ENCODE measurements at regions not wholly inside any gene's neighbourhood (a gene's known extent, or its start where the extent isn't known, plus 50 kb on each side); places are given as distances from the start of the nearest gene placed in this dataset.
"Not testable (repeated sequence)": the region's sequence is repeated elsewhere in the genome, so short reads cannot be mapped to it uniquely, and the experiment has no call there.

- no CpG with 5 or more reads among the region's 11 CpGs for WGBS (ENCODE audit: extremely low coverage, insufficient coverage, low lambda C conversion rate)
- no peak for DNase-seq
These were observed 344.5 kb upstream of the SFSWAP start for GRCh38 chr12:131366261-131366871.

GRCh38 chr12:131367067-131367982, 343.6 kb upstream of the SFSWAP start:
- H3K4ac ChIP-seq (ENCODE audit: low read depth, low read length); H3K79me2 ChIP-seq (ENCODE audit: control insufficient read depth, insufficient read depth, low read length); H2AK5ac ChIP-seq (ENCODE audit: low read length); H3K27ac ChIP-seq (ENCODE audit: low read depth, low read length); H2BK5ac ChIP-seq (ENCODE audit: low read length); H3K79me1 ChIP-seq (ENCODE audit: low read length); H3K4me2 ChIP-seq (ENCODE audit: low read length); H3K27me3 ChIP-seq (ENCODE audit: insufficient read depth, low read length, poor library complexity); H3K9ac ChIP-seq (ENCODE audit: low read length); H4K8ac ChIP-seq (ENCODE audit: low read depth, low read length); H3K23ac ChIP-seq (ENCODE audit: low read length); H3K36me3 ChIP-seq (ENCODE audit: control insufficient read depth, insufficient read depth, low read length); H4K5ac ChIP-seq (ENCODE audit: low read length); H3K4me3 ChIP-seq (ENCODE audit: low read length); DNase-seq; H3K56ac ChIP-seq (ENCODE audit: low read length); H3K4me1 ChIP-seq (ENCODE audit: control insufficient read depth, low read depth, low read length); H2BK120ac ChIP-seq (ENCODE audit: low read depth, low read length); H3K18ac ChIP-seq (ENCODE audit: low read length); H2BK15ac ChIP-seq (replicated peaks; ENCODE audit: low read depth): not testable (repeated sequence)
- no CpG with 5 or more reads among the region's 27 CpGs for WGBS (ENCODE audit: extremely low coverage, insufficient coverage, low lambda C conversion rate)

More at GRCh38 chr12:131366261-131366871, 344.5 kb upstream of the SFSWAP start:
- Histone ChIP-seq H3K4me3 (ENCODE audit: low read length) (no peak overlapping the region), H2AK5ac (ENCODE audit: low read length) (no peak overlapping the region), H3K27ac (ENCODE audit: low read depth, low read length) (no peak overlapping the region), H3K4me1 (ENCODE audit: control insufficient read depth, low read depth, low read length) (no peaks in the 10 kb centered on the region), H3K4me2 (ENCODE audit: low read length) (no peak overlapping the region), H3K27me3 (ENCODE audit: insufficient read depth, low read length, poor library complexity) (no peaks in the 10 kb centered on the region), H2BK15ac (replicated peaks; ENCODE audit: low read depth) (no peak overlapping the region), H3K79me1 (ENCODE audit: low read length) (no peaks in the 10 kb centered on the region), H3K56ac (ENCODE audit: low read length) (no peak overlapping the region), H3K18ac (ENCODE audit: low read length) (no peak overlapping the region), H4K5ac (ENCODE audit: low read length) (no peak overlapping the region), H3K36me3 (ENCODE audit: control insufficient read depth, insufficient read depth, low read length) (no peaks in the 10 kb centered on the region), H3K9ac (ENCODE audit: low read length) (no peak overlapping the region), H3K79me2 (ENCODE audit: control insufficient read depth, insufficient read depth, low read length) (no peaks in the 10 kb centered on the region), H2BK5ac (ENCODE audit: low read length) (no peak overlapping the region), H3K23ac (ENCODE audit: low read length) (no peak overlapping the region), H3K4ac (ENCODE audit: low read depth, low read length) (no peak overlapping the region), H4K8ac (ENCODE audit: low read depth, low read length) (no peak overlapping the region), H2BK120ac (ENCODE audit: low read depth, low read length) (no peak overlapping the region)

- no peaks in the 10 kb centered on the region for H3K27me3 ChIP-seq (ENCODE audit: insufficient read depth, low read length, poor library complexity)
- no peak overlapping the region for H3K23ac ChIP-seq (ENCODE audit: low read length)
- WGBS (ENCODE audit: extremely low coverage, insufficient coverage, low lambda C conversion rate), result no CpG with 5 or more reads among the region's 12 CpGs
- H3K4me3 ChIP-seq (ENCODE audit: low read length), result no peak overlapping the region
- no peak overlapping the region for H2BK120ac ChIP-seq (ENCODE audit: low read depth, low read length)
- no peak overlapping the region for H4K5ac ChIP-seq (ENCODE audit: low read length)
- no peaks in the 10 kb centered on the region for H3K4me1 ChIP-seq (ENCODE audit: control insufficient read depth, low read depth, low read length)
- H3K27ac ChIP-seq (ENCODE audit: low read depth, low read length), result no peak overlapping the region
- H3K36me3 ChIP-seq (ENCODE audit: control insufficient read depth, insufficient read depth, low read length), result no peaks in the 10 kb centered on the region
- no peak overlapping the region for H2AK5ac ChIP-seq (ENCODE audit: low read length)
- no peaks in the 10 kb centered on the region for H3K79me2 ChIP-seq (ENCODE audit: control insufficient read depth, insufficient read depth, low read length)
- no peak overlapping the region for H3K9ac ChIP-seq (ENCODE audit: low read length)
- DNase-seq, result no peak
- H4K8ac ChIP-seq (ENCODE audit: low read depth, low read length), result no peak overlapping the region
- no peak overlapping the region for H3K4ac ChIP-seq (ENCODE audit: low read depth, low read length)
- no peak overlapping the region for H3K56ac ChIP-seq (ENCODE audit: low read length)
- H3K18ac ChIP-seq (ENCODE audit: low read length), result no peak overlapping the region
- H3K79me1 ChIP-seq (ENCODE audit: low read length), result no peaks in the 10 kb centered on the region
- no peak overlapping the region for H3K4me2 ChIP-seq (ENCODE audit: low read length)
- H2BK15ac ChIP-seq (replicated peaks; ENCODE audit: low read depth), result no peak overlapping the region
- no peak overlapping the region for H2BK5ac ChIP-seq (ENCODE audit: low read length)
These were observed 342.8 kb upstream of the SFSWAP start for GRCh38 chr12:131367983-131368667.

GRCh38 chr12:131368668-131369071, 342.2 kb upstream of the SFSWAP start:
- H2BK15ac ChIP-seq (replicated peaks; ENCODE audit: low read depth), result no peak overlapping the region
- no peaks in the 10 kb centered on the region for H3K4me1 ChIP-seq (ENCODE audit: control insufficient read depth, low read depth, low read length)

GRCh38 chr12:131369094-131369845, 341.6 kb upstream of the SFSWAP start:
- WGBS (ENCODE audit: extremely low coverage, insufficient coverage, low lambda C conversion rate), result no CpG with 5 or more reads among the region's 18 CpGs
- H3K56ac ChIP-seq (ENCODE audit: low read length), result no peak overlapping the region
- no peak overlapping the region for H3K23ac ChIP-seq (ENCODE audit: low read length)
- H3K4me3 ChIP-seq (ENCODE audit: low read length), result no peak overlapping the region
- no peaks in the 10 kb centered on the region for H3K79me1 ChIP-seq (ENCODE audit: low read length)
- H3K4ac ChIP-seq (ENCODE audit: low read depth, low read length), result no peak overlapping the region
- no peak for DNase-seq
- no peak overlapping the region for H2BK5ac ChIP-seq (ENCODE audit: low read length)
- H3K4me1 ChIP-seq (ENCODE audit: control insufficient read depth, low read depth, low read length), result no peaks in the 10 kb centered on the region
- H3K79me2 ChIP-seq (ENCODE audit: control insufficient read depth, insufficient read depth, low read length), result no peaks in the 10 kb centered on the region
- no peak overlapping the region for H2BK15ac ChIP-seq (replicated peaks; ENCODE audit: low read depth)
- H2BK120ac ChIP-seq (ENCODE audit: low read depth, low read length), result no peak overlapping the region
- no peaks in the 10 kb centered on the region for H3K36me3 ChIP-seq (ENCODE audit: control insufficient read depth, insufficient read depth, low read length)
- H3K9ac ChIP-seq (ENCODE audit: low read length), result no peak overlapping the region
- no peak overlapping the region for H2AK5ac ChIP-seq (ENCODE audit: low read length)
- H4K8ac ChIP-seq (ENCODE audit: low read depth, low read length), result no peak overlapping the region
- no peak overlapping the region for H3K18ac ChIP-seq (ENCODE audit: low read length)
- H3K27me3 ChIP-seq (ENCODE audit: insufficient read depth, low read length, poor library complexity), result no peaks in the 10 kb centered on the region
- no peak overlapping the region for H4K5ac ChIP-seq (ENCODE audit: low read length)
- H3K4me2 ChIP-seq (ENCODE audit: low read length), result no peak overlapping the region
- no peak overlapping the region for H3K27ac ChIP-seq (ENCODE audit: low read depth, low read length)

More at GRCh38 chr12:131368668-131369071, 342.2 kb upstream of the SFSWAP start:
- Histone ChIP-seq H2BK120ac (ENCODE audit: low read depth, low read length) (no peak overlapping the region), H2AK5ac (ENCODE audit: low read length) (no peak overlapping the region), H3K27me3 (ENCODE audit: insufficient read depth, low read length, poor library complexity) (no peaks in the 10 kb centered on the region), H3K56ac (ENCODE audit: low read length) (no peak overlapping the region), H2BK5ac (ENCODE audit: low read length) (no peak overlapping the region), H3K79me1 (ENCODE audit: low read length) (no peaks in the 10 kb centered on the region), H3K9ac (ENCODE audit: low read length) (no peak overlapping the region), H3K36me3 (ENCODE audit: control insufficient read depth, insufficient read depth, low read length) (no peaks in the 10 kb centered on the region), H3K18ac (ENCODE audit: low read length) (no peak overlapping the region), H3K4me3 (ENCODE audit: low read length) (no peak overlapping the region), H4K8ac (ENCODE audit: low read depth, low read length) (no peak overlapping the region), H4K5ac (ENCODE audit: low read length) (no peak overlapping the region), H3K27ac (ENCODE audit: low read depth, low read length) (no peak overlapping the region), H3K4me2 (ENCODE audit: low read length) (no peak overlapping the region), H3K79me2 (ENCODE audit: control insufficient read depth, insufficient read depth, low read length) (no peaks in the 10 kb centered on the region), H3K4ac (ENCODE audit: low read depth, low read length) (no peak overlapping the region), H3K23ac (ENCODE audit: low read length) (no peak overlapping the region)
- no peak for DNase-seq
- no CpG with 5 or more reads among the region's 5 CpGs for WGBS (ENCODE audit: extremely low coverage, insufficient coverage, low lambda C conversion rate)

Data from mesendoderm (in vitro differentiated cells).